Kidney (tissue), 13 donors: ENCODE measurements at regions not wholly inside any gene's neighbourhood (a gene's known extent, or its start where the extent isn't known, plus 50 kb on each side); places are given as distances from the start of the nearest gene placed in this dataset.
"Not testable (repeated sequence)": the region's sequence is repeated elsewhere in the genome, so short reads cannot be mapped to it uniquely, and the experiment has no call there.

Source experiments
- DNase-seq, 5 donors: peaks; one replicate each; pipeline ENCODE4 v3.0.0-alpha.2; 2013 to 2020
- FAIRE-seq: peaks from 2 replicates; lab custom pipeline; 2012; peaks lifted over from hg19 to GRCh38; lab: Jason Lieb, UNC
- H3K27ac ChIP-seq, 2 donors: one replicate each; pipeline ENCODE4 v1.7.0; 2013; ENCODE audit warnings: low read depth in 2 of 2, low read length in 2 of 2, inconsistent platforms in 1 of 2
- H3K27me3 ChIP-seq: one replicate; pipeline ENCODE4 v1.7.1; 2013; ENCODE audit warnings: low read length, inconsistent platforms; ENCODE audit not compliant: control insufficient read depth, insufficient read depth
- H3K36me3 ChIP-seq, 3 donors: one replicate each; pipeline versions ENCODE4 v1.7.0 to v1.7.1; 2013; ENCODE audit warnings: low read length in 3 of 3, control low read depth in 1 of 3, inconsistent platforms in 1 of 3; ENCODE audit not compliant: insufficient read depth in 3 of 3, control insufficient read depth in 2 of 3
- H3K4me1 ChIP-seq, 3 donors: one replicate each; pipeline versions ENCODE4 v1.7.0 to v1.7.1; 2013; ENCODE audit warnings: low read length in 3 of 3, inconsistent platforms in 1 of 3, low read depth in 1 of 3; ENCODE audit not compliant: control insufficient read depth in 2 of 3, insufficient read depth in 2 of 3
- H3K4me3 ChIP-seq, 3 donors: one replicate each; pipeline versions ENCODE4 v1.7.0 to v1.8.1; 2013; ENCODE audit warnings: low read length in 3 of 3, control low read depth in 1 of 3, inconsistent platforms in 1 of 3
- H3K9ac ChIP-seq, 3 donors: one replicate each; pipeline versions ENCODE4 v1.7.0 to v1.7.1; 2013; ENCODE audit warnings: low read length in 3 of 3, control low read depth in 1 of 3, inconsistent platforms in 1 of 3
- H3K9me3 ChIP-seq, 3 donors: one replicate each; pipeline versions ENCODE4 v1.7.0 to v1.7.1; 2013; ENCODE audit warnings: low read length in 3 of 3, control low read depth in 1 of 3, inconsistent platforms in 1 of 3; ENCODE audit not compliant: control insufficient read depth in 2 of 3, insufficient read depth in 1 of 3
- CTCF ChIP-seq: IDR thresholded peaks from 3 replicates; pipeline ENCODE4 v1.5.1; 2012; ENCODE audit warnings: mild to moderate bottlenecking, moderate library complexity, borderline replicate concordance; ENCODE audit not compliant: insufficient read depth; ENCODE audit errors: extremely low read depth
- intact Hi-C: fragments of 100-400 bp; cut with DNase I; formaldehyde crosslinking; loops from one replicate; pipeline ENCODE4 v1.11.1; 2022
- donor health status: control.
- donor health status: control.
- donor health status: control.
- donor health status: control.
- donor health status: control.
- donor health status: DM: yes; HTN: yes; CAD: no.
- donor health status: Normal renal cell carcinoma (clear cell type).

GRCh38 chr13:90605664-90606063 lies 741.8 kb upstream of the MIR17HG start:
- Histone ChIP-seq H3K4me1 (no peaks in the 10 kb centered on the region), H3K4me3 (no peak overlapping the region), H3K27ac (no peak overlapping the region), H3K9ac (no peak overlapping the region), H3K9me3 (no peaks in the 10 kb centered on the region), H3K27me3 (no peaks in the 10 kb centered on the region), H3K36me3 (no peaks in the 10 kb centered on the region)
- DNase-seq (no peak), FAIRE-seq (no peak)
- TF ChIP-seq CTCF = no peak
- intact Hi-C loops = no loop called here

- H3K27me3 ChIP-seq, H3K9me3 ChIP-seq, DNase-seq, H3K9ac ChIP-seq, H3K27ac ChIP-seq, H3K4me3 ChIP-seq, H3K4me1 ChIP-seq, H3K36me3 ChIP-seq, FAIRE-seq, intact Hi-C loops: not testable (repeated sequence)
Measured at GRCh38 chr13:90606921-90607320, 740.6 kb upstream of the MIR17HG start.

- intact Hi-C loops = no loop called here
- no peak for FAIRE-seq
- H3K4me1 ChIP-seq = no peaks in the 10 kb centered on the region
- no peak overlapping the region for H3K4me3 ChIP-seq
- no peak overlapping the region for H3K9ac ChIP-seq
- TF ChIP-seq CTCF = no peak
- H3K27me3 ChIP-seq = no peaks in the 10 kb centered on the region
- no peaks in the 10 kb centered on the region for H3K36me3 ChIP-seq
- no peaks in the 10 kb centered on the region for H3K9me3 ChIP-seq
- no peak overlapping the region for H3K27ac ChIP-seq
- DNase-seq = no peak
Measured at GRCh38 chr13:90612391-90612790, 735.1 kb upstream of the MIR17HG start.

GRCh38 chr13:90613076-90613795 lies 734.3 kb upstream of the MIR17HG start:
- TF ChIP-seq CTCF = no peak
- Histone ChIP-seq H3K36me3 (no peaks in the 10 kb centered on the region), H3K27ac (no peak overlapping the region), H3K9me3 (no peaks in the 10 kb centered on the region), H3K9ac (no peak overlapping the region), H3K4me3 (no peak overlapping the region), H3K27me3 (no peaks in the 10 kb centered on the region), H3K4me1 (no peaks in the 10 kb centered on the region)
- FAIRE-seq (no peak), DNase-seq (no peak)
- intact Hi-C loops = no loop called here
